ENCODE measurements at regions not wholly inside any gene's neighbourhood (a gene's known extent, or its start where the extent isn't known, plus 50 kb on each side); places are given as distances from the start of the nearest gene placed in this dataset.

DNA sequence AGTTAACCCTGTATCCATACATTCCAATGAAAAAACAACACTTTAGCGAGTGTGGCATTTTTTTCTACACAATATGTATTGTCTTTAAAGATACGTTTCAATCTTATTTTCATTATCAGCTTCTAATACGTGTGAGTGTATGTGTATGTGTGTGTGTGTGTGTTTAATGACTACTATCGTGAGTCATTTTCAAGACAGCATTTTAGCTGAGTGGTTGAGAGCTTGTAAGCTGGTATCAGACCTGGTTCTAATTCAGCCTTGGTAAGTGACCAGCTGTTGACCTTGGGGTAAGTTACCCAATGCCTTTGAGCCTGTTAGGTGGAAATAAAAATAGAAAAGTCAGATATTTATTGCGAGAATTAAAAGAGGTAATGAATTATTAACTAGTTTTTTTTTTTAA, 320.0 kb upstream of the NT5E start:
- H3K27ac ChIP-seq (ENCODE audit: extremely low read depth, low read depth, low read length): no peak overlapping the region
- WGBS (ENCODE audit: insufficient coverage, low coverage, missing lambda C conversion rate): 0% methylated on average over 5 of the region's 5 CpGs
- H3K4me3 ChIP-seq: no peak overlapping the region
- no peaks in the 10 kb centered on the region; a peak in 1 of 5 replicates for H3K4me1 ChIP-seq (replicated peaks in 1 of 2; ENCODE audit: control insufficient read depth in 2 of 2, insufficient read depth in 2 of 2, low read length in 2 of 2)
- no peaks in the 10 kb centered on the region for H3K79me2 ChIP-seq (ENCODE audit: control insufficient read depth, insufficient read depth, low read length)
- ChIA-PET CTCF (ENCODE audit: low intra/inter-chr PET ratio) (no interaction called here), POLR2A (no interaction called here)
- FAIRE-seq (no peak), DNase-seq (ENCODE audit: extremely low read depth in 1 of 4, low spot score in 3 of 4) (no peak), ATAC-seq (no peak)
- no peak overlapping the region for H3K9ac ChIP-seq (ENCODE audit: insufficient read depth in 1 of 2, low read depth in 2 of 2, low read length in 2 of 2)
- TF ChIP-seq GABPA (tag; conservative IDR thresholded peaks at IDR 0.05; ENCODE audit: low read depth) (no peak), ZKSCAN3 (CRISPR knock-in tag; IDR thresholded peaks at IDR 0.05) (no peak), PRDM10 (IDR thresholded peaks at IDR 0.05; ENCODE audit: partially characterized antibody) (no peak), SNRNP70 (optimal IDR thresholded peaks at IDR 0.05; ENCODE audit: low read depth, low read length) (no peak), ZNF174 (CRISPR knock-in tag; IDR thresholded peaks at IDR 0.05) (no peak), EP400 (IDR thresholded peaks at IDR 0.05) (no peak), PYGO2 (tag; IDR thresholded peaks at IDR 0.05) (no peak), STAT5A (IDR thresholded peaks at IDR 0.05; ENCODE audit: borderline replicate concordance, low read length) (no peak)
- no peaks in the 10 kb centered on the region for H3K36me3 ChIP-seq (ENCODE audit: control insufficient read depth, insufficient read depth, low read length)
- H3K27me3 ChIP-seq (ENCODE audit: control insufficient read depth in 2 of 2, insufficient read depth in 2 of 2, low read length in 2 of 2): peaks cover 0 to 4% of the 10 kb centered on the region in 2 experiments; a peak in 1 of 5 replicates
- no peak overlapping the region for H3K4me2 ChIP-seq (ENCODE audit: insufficient read depth, low read length)
- intact Hi-C loops (cut with micrococcal nuclease) (loop anchor here (5.0 to 10.0 kb wide), 3 partner anchors 113 to 903 kb away; partner anchors contain the start of genes CEP162 and TBX18), in situ Hi-C loops (cut with MboI) (no loop called here)
- H3K9me3 ChIP-seq (replicated peaks; ENCODE audit: control insufficient read depth, insufficient read depth, low read depth, low read length): no peaks in the 10 kb centered on the region
- no peaks in the 10 kb centered on the region for H4K20me1 ChIP-seq (replicated peaks; ENCODE audit: control insufficient read depth, insufficient read depth, low read length)
- H2AFZ ChIP-seq (ENCODE audit: low read depth, low read length): no peak overlapping the region
- BruUV-seq (replicated peaks): no TSS peak
- H3K9me1 ChIP-seq (ENCODE audit: control insufficient read depth, insufficient read depth, low read length): no peaks in the 10 kb centered on the region

Data from K562 (cell line).